ENCODE measurements at regions not wholly inside any gene's neighbourhood (a gene's known extent, or its start where the extent isn't known, plus 50 kb on each side); places are given as distances from the start of the nearest gene placed in this dataset.

DNA sequence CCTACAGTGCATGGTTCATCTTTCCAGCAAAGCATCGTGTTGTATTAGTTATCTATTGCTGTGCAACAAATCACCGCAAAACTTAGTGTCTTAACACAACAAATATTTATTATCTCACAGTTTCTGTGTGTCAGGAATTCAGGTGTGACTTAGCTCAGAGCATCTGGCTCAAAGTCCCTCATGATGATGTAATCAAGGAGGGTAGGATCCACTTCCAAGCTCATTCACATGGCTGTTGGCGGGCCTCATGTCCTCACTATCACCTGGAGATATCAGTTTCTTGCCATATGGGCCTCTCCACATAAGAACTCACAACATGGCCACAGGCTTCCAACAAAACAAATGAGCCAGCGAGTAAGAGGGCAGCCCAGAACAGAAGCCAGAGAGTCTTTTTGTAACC lies 135.6 kb upstream of the GJB5 start:
- H3K9me3 ChIP-seq: no peaks in the 10 kb centered on the region
- TF ChIP-seq, protein P1, sequence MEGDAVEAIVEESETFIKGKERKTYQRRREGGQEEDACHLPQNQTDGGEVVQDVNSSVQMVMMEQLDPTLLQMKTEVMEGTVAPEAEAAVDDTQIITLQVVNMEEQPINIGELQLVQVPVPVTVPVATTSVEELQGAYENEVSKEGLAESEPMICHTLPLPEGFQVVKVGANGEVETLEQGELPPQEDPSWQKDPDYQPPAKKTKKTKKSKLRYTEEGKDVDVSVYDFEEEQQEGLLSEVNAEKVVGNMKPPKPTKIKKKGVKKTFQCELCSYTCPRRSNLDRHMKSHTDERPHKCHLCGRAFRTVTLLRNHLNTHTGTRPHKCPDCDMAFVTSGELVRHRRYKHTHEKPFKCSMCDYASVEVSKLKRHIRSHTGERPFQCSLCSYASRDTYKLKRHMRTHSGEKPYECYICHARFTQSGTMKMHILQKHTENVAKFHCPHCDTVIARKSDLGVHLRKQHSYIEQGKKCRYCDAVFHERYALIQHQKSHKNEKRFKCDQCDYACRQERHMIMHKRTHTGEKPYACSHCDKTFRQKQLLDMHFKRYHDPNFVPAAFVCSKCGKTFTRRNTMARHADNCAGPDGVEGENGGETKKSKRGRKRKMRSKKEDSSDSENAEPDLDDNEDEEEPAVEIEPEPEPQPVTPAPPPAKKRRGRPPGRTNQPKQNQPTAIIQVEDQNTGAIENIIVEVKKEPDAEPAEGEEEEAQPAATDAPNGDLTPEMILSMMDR (IDR thresholded peaks at IDR 0.05): no peak
- intact Hi-C loops (cut with DNase I): no loop called here
- no peaks in the 10 kb centered on the region for H3K27me3 ChIP-seq
- no peak overlapping the region for H3K27ac ChIP-seq
- DNase-seq: no peak
- no peaks in the 10 kb centered on the region for H3K4me1 ChIP-seq
- H3K4me3 ChIP-seq: no peak overlapping the region
- no peaks in the 10 kb centered on the region for H3K36me3 ChIP-seq
- no peak overlapping the region for H3K9ac ChIP-seq (ENCODE audit: low read depth in 2 of 2, low read length in 2 of 2)

DNA sequence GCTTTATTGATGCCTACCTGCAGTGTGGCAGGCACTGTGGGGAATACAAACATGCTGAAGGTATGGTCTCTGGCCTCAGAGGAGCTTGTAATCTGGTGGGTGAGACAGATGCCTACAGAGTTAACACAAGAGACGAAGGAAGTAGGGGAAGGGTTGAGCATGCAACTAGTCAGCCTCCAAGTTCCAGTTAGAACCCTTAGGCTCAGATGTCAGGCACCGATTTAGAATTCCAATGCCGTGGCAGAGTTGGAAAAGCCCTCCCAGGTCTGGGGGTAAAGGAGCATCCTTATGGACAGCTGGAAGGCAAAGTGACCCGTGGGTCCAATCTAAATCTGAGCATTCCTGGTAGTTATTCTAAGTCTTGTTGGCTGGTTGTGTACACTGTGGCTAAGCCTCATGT lies 132.9 kb upstream of the GJB5 start:
- Histone ChIP-seq H3K4me3 (no peak overlapping the region), H3K9me3 (no peaks in the 10 kb centered on the region), H3K36me3 (no peaks in the 10 kb centered on the region), H3K4me1 (no peaks in the 10 kb centered on the region), H3K9ac (ENCODE audit: low read depth in 2 of 2, low read length in 2 of 2) (no peak overlapping the region), H3K27ac (no peak overlapping the region), H3K27me3 (no peaks in the 10 kb centered on the region)
- intact Hi-C loops (cut with DNase I): no loop called here
- TF ChIP-seq, protein P1 (IDR thresholded peaks at IDR 0.05): no peak
- DNase-seq: no peak

DNA sequence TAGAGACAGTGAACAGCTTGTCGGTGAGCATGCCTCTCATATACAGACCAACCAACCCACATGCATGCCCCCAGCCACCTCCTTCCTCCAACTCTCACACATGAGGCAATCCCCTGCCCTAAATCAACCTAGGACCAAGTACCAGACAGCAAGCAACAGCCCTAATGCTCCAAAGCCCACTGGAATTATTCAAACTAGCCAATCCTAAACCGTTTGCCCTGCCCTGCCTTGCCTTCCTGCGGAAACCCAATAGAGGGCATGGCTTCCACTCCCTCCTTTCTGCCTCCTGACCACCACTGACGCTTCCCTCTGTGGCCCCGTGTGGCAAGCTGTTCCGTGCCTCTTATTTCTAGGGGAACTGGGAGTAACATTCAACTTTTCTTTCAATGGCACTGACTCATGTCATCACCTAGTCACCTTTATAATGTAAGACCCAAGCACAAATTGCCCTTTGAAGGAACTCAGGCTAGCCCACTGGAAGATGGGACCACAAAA lies 129.3 kb upstream of the GJB5 start:
- TF ChIP-seq, protein P1 (IDR thresholded peaks at IDR 0.05): no peak
- no peaks in the 10 kb centered on the region for H3K36me3 ChIP-seq
- intact Hi-C loops (cut with DNase I): no loop called here

DNA sequence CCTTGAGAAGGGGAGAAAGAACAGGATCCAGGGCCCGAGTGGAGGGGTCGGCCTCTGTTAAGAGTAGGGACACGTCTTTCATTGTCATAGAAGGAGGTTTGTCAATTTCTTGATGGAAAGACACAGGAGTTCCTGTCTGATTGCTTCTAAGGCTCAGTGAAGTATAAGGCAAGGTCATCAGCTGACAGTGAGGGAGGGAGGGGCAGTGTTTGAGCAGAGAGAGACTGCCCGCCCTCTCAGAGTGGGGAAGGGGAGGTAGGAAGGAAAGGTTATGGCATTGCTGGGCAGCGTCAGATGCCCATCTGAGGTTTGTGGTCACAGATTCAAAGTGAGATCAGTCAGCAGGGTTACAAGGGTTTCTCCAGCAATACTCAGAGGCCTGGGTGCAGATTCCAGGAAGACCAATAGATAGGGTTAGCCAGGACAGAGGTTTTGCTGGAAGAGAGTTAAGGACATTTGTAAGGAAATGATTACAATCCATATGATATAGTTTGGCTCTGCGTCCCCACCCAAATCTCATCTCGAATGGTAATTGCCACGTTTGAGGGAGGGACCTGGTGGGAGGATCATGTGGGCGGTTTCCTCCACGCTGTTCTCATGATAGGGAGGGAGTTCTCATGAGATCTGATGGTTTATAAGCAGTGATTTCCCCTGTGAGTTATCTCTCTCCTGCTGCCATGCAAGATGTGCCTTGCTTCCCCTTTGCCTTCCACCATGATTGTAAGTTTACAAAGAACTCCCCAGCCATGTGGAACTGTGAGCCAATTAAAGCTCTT lies 127.2 kb upstream of the GJB5 start:
- TF ChIP-seq, protein P1 (IDR thresholded peaks at IDR 0.05): no peak

More for the DNA sequence above, 129.3 kb upstream of the GJB5 start:
- no peak for DNase-seq
- Histone ChIP-seq H3K27ac (no peak overlapping the region), H3K27me3 (no peaks in the 10 kb centered on the region), H3K4me1 (no peaks in the 10 kb centered on the region), H3K9ac (ENCODE audit: low read depth in 2 of 2, low read length in 2 of 2) (no peak overlapping the region), H3K9me3 (no peaks in the 10 kb centered on the region), H3K4me3 (no peak overlapping the region)

DNA sequence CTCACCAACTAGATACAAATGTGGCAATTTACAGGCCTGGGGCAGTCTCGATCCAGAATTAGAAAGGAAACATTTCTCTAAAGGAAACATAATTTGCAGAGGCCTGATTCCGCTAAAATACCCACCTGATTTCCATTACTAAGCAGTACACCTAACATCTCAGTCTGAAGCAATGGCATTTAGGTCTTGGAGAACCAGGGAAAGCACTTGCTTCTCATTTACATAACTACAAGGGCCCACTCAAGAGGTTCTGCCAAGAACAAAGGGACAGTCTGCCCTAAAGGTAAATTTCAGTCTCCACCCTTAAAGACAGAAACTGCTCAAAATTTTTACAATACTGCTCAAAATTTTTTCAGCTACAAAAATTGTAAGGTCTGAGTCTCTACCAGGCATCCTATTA lies 123.7 kb upstream of the GJB5 start:
- Histone ChIP-seq H3K9ac (ENCODE audit: low read depth in 2 of 2, low read length in 2 of 2) (no peak overlapping the region), H3K9me3 (no peaks in the 10 kb centered on the region), H3K4me3 (no peak overlapping the region), H3K27me3 (no peaks in the 10 kb centered on the region), H3K27ac (no peak overlapping the region), H3K36me3 (no peaks in the 10 kb centered on the region), H3K4me1 (no peaks in the 10 kb centered on the region)
- TF ChIP-seq, protein P1 (IDR thresholded peaks at IDR 0.05): no peak
- intact Hi-C loops (cut with DNase I): no loop called here
- no peak for DNase-seq

More for the DNA sequence above, 127.2 kb upstream of the GJB5 start:
- Histone ChIP-seq H3K27me3 (no peaks in the 10 kb centered on the region), H3K27ac (no peak overlapping the region), H3K4me1 (no peaks in the 10 kb centered on the region), H3K4me3 (no peak overlapping the region), H3K9ac (ENCODE audit: low read depth in 2 of 2, low read length in 2 of 2) (no peak overlapping the region), H3K9me3 (no peaks in the 10 kb centered on the region), H3K36me3 (no peaks in the 10 kb centered on the region)
- no peak for DNase-seq
- intact Hi-C loops (cut with DNase I): no loop called here
